Glutamatergic neuron (in vitro differentiated cells): ENCODE measurements at regions not wholly inside any gene's neighbourhood (a gene's known extent, or its start where the extent isn't known, plus 50 kb on each side); places are given as distances from the start of the nearest gene placed in this dataset.

Experiments used
- DNase-seq: peaks from one replicate; pipeline ENCODE4 v3.0.0; 2022
- H3K27ac Mint-ChIP-seq: one replicate; pipeline ENCODE4 v1.8.0; 2020; ENCODE audit warnings: mild to moderate bottlenecking, mixed read lengths, inconsistent platforms; ENCODE audit not compliant: unreplicated experiment
- H3K27me3 Mint-ChIP-seq: one replicate; pipeline ENCODE4 v1.8.0; 2020; ENCODE audit warnings: mild to moderate bottlenecking, moderate library complexity, mixed read lengths, inconsistent platforms; ENCODE audit not compliant: unreplicated experiment
- H3K36me3 Mint-ChIP-seq: one replicate; pipeline ENCODE4 v1.8.0; 2020; ENCODE audit warnings: mild to moderate bottlenecking, mixed read lengths, inconsistent platforms; ENCODE audit not compliant: unreplicated experiment
- H3K4me1 Mint-ChIP-seq: one replicate; pipeline ENCODE4 v1.8.0; 2020; ENCODE audit warnings: mild to moderate bottlenecking, low read depth, mixed read lengths, inconsistent platforms; ENCODE audit not compliant: unreplicated experiment
- H3K4me3 Mint-ChIP-seq: one replicate; pipeline ENCODE4 v1.8.0; 2020; ENCODE audit warnings: mild to moderate bottlenecking, mixed read lengths, inconsistent platforms; ENCODE audit not compliant: unreplicated experiment
- H3K9me3 Mint-ChIP-seq: one replicate; pipeline ENCODE4 v1.8.0; 2020; ENCODE audit warnings: mild to moderate bottlenecking, moderate library complexity, mixed read lengths, inconsistent platforms; ENCODE audit not compliant: unreplicated experiment
- CTCF ChIP-seq: fragments of 200-600 bp; sonication (generic); IDR thresholded peaks from one replicate; pipeline ENCODE4 v1.5.0; 2021; ENCODE audit not compliant: partially characterized antibody, unreplicated experiment

GRCh38 chr10:123492016-123492415 is 174.1 kb upstream of the GPR26 start:
- H3K9me3 Mint-ChIP-seq = no peaks in the 10 kb centered on the region
- no peaks in the 10 kb centered on the region for H3K36me3 Mint-ChIP-seq
- H3K27ac Mint-ChIP-seq = no peak overlapping the region
- peaks cover 4% of the 10 kb centered on the region for H3K27me3 Mint-ChIP-seq
- peaks cover 3% of the 10 kb centered on the region for H3K4me1 Mint-ChIP-seq
- TF ChIP-seq CTCF = no peak
- no peak overlapping the region for H3K4me3 Mint-ChIP-seq
- DNase-seq = no peak

- no peak for DNase-seq
- Mint-ChIP-seq H3K27me3 (peaks cover 4% of the 10 kb centered on the region), H3K4me1 (no peaks in the 10 kb centered on the region), H3K4me3 (no peak overlapping the region), H3K36me3 (no peaks in the 10 kb centered on the region), H3K9me3 (no peaks in the 10 kb centered on the region), H3K27ac (no peak overlapping the region)
- TF ChIP-seq CTCF = no peak
Observed at GRCh38 chr10:123494301-123494808, 171.8 kb upstream of the GPR26 start.

- Mint-ChIP-seq H3K27me3 (peaks cover 4% of the 10 kb centered on the region), H3K27ac (no peak overlapping the region), H3K9me3 (no peaks in the 10 kb centered on the region), H3K4me3 (no peak overlapping the region), H3K36me3 (no peaks in the 10 kb centered on the region), H3K4me1 (no peaks in the 10 kb centered on the region)
- no peak for TF ChIP-seq CTCF
- DNase-seq = no peak
Observed at GRCh38 chr10:123496375-123496774, 169.8 kb upstream of the GPR26 start.

GRCh38 chr10:123496996-123497660 is 169.0 kb upstream of the GPR26 start:
- H3K4me1 Mint-ChIP-seq = no peaks in the 10 kb centered on the region
- no peak overlapping the region for H3K4me3 Mint-ChIP-seq
- no peaks in the 10 kb centered on the region for H3K9me3 Mint-ChIP-seq
- H3K27me3 Mint-ChIP-seq = peaks cover 4% of the 10 kb centered on the region
- H3K27ac Mint-ChIP-seq = no peak overlapping the region
- DNase-seq = no peak
- H3K36me3 Mint-ChIP-seq = no peaks in the 10 kb centered on the region
- TF ChIP-seq CTCF = no peak

GRCh38 chr10:123500110-123500509 is 166.0 kb upstream of the GPR26 start:
- no peaks in the 10 kb centered on the region for H3K4me1 Mint-ChIP-seq
- H3K36me3 Mint-ChIP-seq = no peaks in the 10 kb centered on the region
- no peak for DNase-seq
- no peak overlapping the region for H3K4me3 Mint-ChIP-seq
- H3K9me3 Mint-ChIP-seq = no peaks in the 10 kb centered on the region
- H3K27me3 Mint-ChIP-seq = no peaks in the 10 kb centered on the region
- TF ChIP-seq CTCF = no peak
- H3K27ac Mint-ChIP-seq = no peak overlapping the region
